ENCODE measurements at regions not wholly inside any gene's neighbourhood (a gene's known extent, or its start where the extent isn't known, plus 50 kb on each side); places are given as distances from the start of the nearest gene placed in this dataset.
"Not testable (repeated sequence)": the region's sequence is repeated elsewhere in the genome, so short reads cannot be mapped to it uniquely, and the experiment has no call there.

- Histone ChIP-seq H3K4me1 (no peaks in the 10 kb centered on the region), H3K9me3 (no peaks in the 10 kb centered on the region), H3K36me3 (ENCODE audit: control insufficient read depth, insufficient read depth, low read length) (no peaks in the 10 kb centered on the region), H3K4me3 (ENCODE audit: low read depth, low read length) (no peak overlapping the region), H3K27me3 (replicated peaks; ENCODE audit: control insufficient read depth, insufficient read depth, low read length) (no peaks in the 10 kb centered on the region)
- ChIA-PET POLR2A (no interaction called here), CTCF (no interaction called here)
- Mint-ChIP-seq H3K9me3 (ENCODE audit: unreplicated experiment) (no peaks in the 10 kb centered on the region), H3K27ac (ENCODE audit: unreplicated experiment) (no peak overlapping the region), H3K4me1 (ENCODE audit: low read depth, unreplicated experiment) (no peaks in the 10 kb centered on the region), H3K4me3 (ENCODE audit: unreplicated experiment) (no peak overlapping the region), H3K27me3 (ENCODE audit: insufficient read depth, unreplicated experiment) (no peaks in the 10 kb centered on the region), H3K36me3 (ENCODE audit: insufficient read depth, unreplicated experiment) (no peaks in the 10 kb centered on the region)
- no peak for TF ChIP-seq CTCF (IDR thresholded peaks at IDR 0.05; ENCODE audit: insufficient read depth in 1 of 2, low read depth in 1 of 2, low read length in 1 of 2, severe bottlenecking in 1 of 2, unreplicated experiment in 1 of 2)
- BruUV-seq (replicated peaks) = no TSS peak
- DNase-seq = no peak
- intact Hi-C loops (cut with micrococcal nuclease; ENCODE audit: unreplicated experiment) = no loop called here
These were observed 143.1 kb downstream of the ARRDC4 start for GRCh38 chr15:98103570-98103969.

GRCh38 chr15:98104386-98105151 is 144.1 kb downstream of the ARRDC4 start:
- H3K36me3 ChIP-seq (ENCODE audit: control insufficient read depth, insufficient read depth, low read length); DNase-seq; H3K27me3 Mint-ChIP-seq (ENCODE audit: insufficient read depth, unreplicated experiment); H3K9me3 ChIP-seq; H3K4me1 Mint-ChIP-seq (ENCODE audit: low read depth, unreplicated experiment); H3K36me3 Mint-ChIP-seq (ENCODE audit: insufficient read depth, unreplicated experiment); H3K27ac Mint-ChIP-seq (ENCODE audit: unreplicated experiment); intact Hi-C loops (cut with micrococcal nuclease; ENCODE audit: unreplicated experiment); H3K27me3 ChIP-seq (replicated peaks; ENCODE audit: control insufficient read depth, insufficient read depth, low read length); H3K4me3 Mint-ChIP-seq (ENCODE audit: unreplicated experiment); CTCF ChIA-PET; POLR2A ChIA-PET; H3K9me3 Mint-ChIP-seq (ENCODE audit: unreplicated experiment); H3K4me3 ChIP-seq (ENCODE audit: low read depth, low read length); BruUV-seq (replicated peaks); H3K4me1 ChIP-seq: not testable (repeated sequence)

GRCh38 chr15:98106615-98107194 is 146.2 kb downstream of the ARRDC4 start:
- H3K4me3 ChIP-seq (ENCODE audit: low read depth, low read length); H3K36me3 ChIP-seq (ENCODE audit: control insufficient read depth, insufficient read depth, low read length); H3K9me3 ChIP-seq; intact Hi-C loops (cut with micrococcal nuclease; ENCODE audit: unreplicated experiment); CTCF ChIA-PET; DNase-seq; H3K27me3 ChIP-seq (replicated peaks; ENCODE audit: control insufficient read depth, insufficient read depth, low read length); BruUV-seq (replicated peaks); POLR2A ChIA-PET; H3K4me1 Mint-ChIP-seq (ENCODE audit: low read depth, unreplicated experiment); H3K27me3 Mint-ChIP-seq (ENCODE audit: insufficient read depth, unreplicated experiment); H3K27ac Mint-ChIP-seq (ENCODE audit: unreplicated experiment); H3K9me3 Mint-ChIP-seq (ENCODE audit: unreplicated experiment); H3K4me1 ChIP-seq; H3K4me3 Mint-ChIP-seq (ENCODE audit: unreplicated experiment); H3K36me3 Mint-ChIP-seq (ENCODE audit: insufficient read depth, unreplicated experiment): not testable (repeated sequence)

- H3K9me3 ChIP-seq = no peaks in the 10 kb centered on the region
- no peak overlapping the region for H3K4me3 Mint-ChIP-seq (ENCODE audit: unreplicated experiment)
- no peaks in the 10 kb centered on the region for H3K36me3 Mint-ChIP-seq (ENCODE audit: insufficient read depth, unreplicated experiment)
- ChIA-PET POLR2A (no interaction called here), CTCF (no interaction called here)
- no peak for DNase-seq
- no peaks in the 10 kb centered on the region for H3K36me3 ChIP-seq (ENCODE audit: control insufficient read depth, insufficient read depth, low read length)
- no TSS peak for BruUV-seq (replicated peaks)
- intact Hi-C loops (cut with micrococcal nuclease; ENCODE audit: unreplicated experiment) = no loop called here
- no peaks in the 10 kb centered on the region for H3K4me1 Mint-ChIP-seq (ENCODE audit: low read depth, unreplicated experiment)
- no peak for TF ChIP-seq CTCF (IDR thresholded peaks at IDR 0.05; ENCODE audit: insufficient read depth in 1 of 2, low read depth in 1 of 2, low read length in 1 of 2, severe bottlenecking in 1 of 2, unreplicated experiment in 1 of 2)
- no peaks in the 10 kb centered on the region for H3K9me3 Mint-ChIP-seq (ENCODE audit: unreplicated experiment)
- H3K27me3 Mint-ChIP-seq (ENCODE audit: insufficient read depth, unreplicated experiment) = no peaks in the 10 kb centered on the region
- no peaks in the 10 kb centered on the region for H3K4me1 ChIP-seq
- H3K27ac Mint-ChIP-seq (ENCODE audit: unreplicated experiment) = no peak overlapping the region
- no peak overlapping the region for H3K4me3 ChIP-seq (ENCODE audit: low read depth, low read length)
- H3K27me3 ChIP-seq (replicated peaks; ENCODE audit: control insufficient read depth, insufficient read depth, low read length) = no peaks in the 10 kb centered on the region
These were observed 151.3 kb downstream of the ARRDC4 start for GRCh38 chr15:98111806-98112205.

Data from Caco-2 (cell line).